ENCODE measurements at regions not wholly inside any gene's neighbourhood (a gene's known extent, or its start where the extent isn't known, plus 50 kb on each side); places are given as distances from the start of the nearest gene placed in this dataset.

DNA sequence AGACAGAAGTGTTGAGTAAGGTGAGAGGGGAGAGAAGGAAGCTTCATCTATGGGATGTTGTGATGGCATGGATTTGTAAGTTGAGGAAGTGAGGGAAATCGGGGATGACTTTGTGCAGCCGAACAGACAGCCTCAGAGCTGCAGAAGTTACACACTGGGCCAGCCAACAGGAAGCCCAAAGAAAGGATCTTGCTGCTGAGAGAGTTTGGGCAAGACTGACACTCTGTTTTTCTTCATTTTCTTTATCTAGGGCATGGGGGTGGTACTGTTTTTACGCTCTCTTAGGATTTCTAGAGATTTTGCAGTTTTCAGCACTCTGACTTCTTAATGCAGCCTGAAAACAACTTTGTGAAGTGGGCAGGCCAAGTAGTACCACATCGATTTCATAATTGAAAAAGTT lies 509.9 kb upstream of the TENM4 start:
- no peak overlapping the region for H3K27ac Mint-ChIP-seq
- no peaks in the 10 kb centered on the region for H3K4me1 ChIP-seq (ENCODE audit: insufficient read depth, low read length)
- peaks cover 5% of the 10 kb centered on the region for H3K9me3 Mint-ChIP-seq
- DNase-seq (no peak), ATAC-seq (ENCODE audit: poor library complexity) (no peak)
- no peak overlapping the region for H3K4me3 Mint-ChIP-seq
- H3K27me3 Mint-ChIP-seq: no peaks in the 10 kb centered on the region
- intact Hi-C loops (cut with DNase I, micrococcal nuclease): no loop called here
- no peaks in the 10 kb centered on the region for H3K4me1 Mint-ChIP-seq (ENCODE audit: low read depth)
- H3K36me3 ChIP-seq (ENCODE audit: insufficient read depth, low read length): no peaks in the 10 kb centered on the region
- H3K27ac ChIP-seq (ENCODE audit: low read depth in 1 of 2, low read length in 2 of 2): no peak overlapping the region
- no peaks in the 10 kb centered on the region for H3K36me3 Mint-ChIP-seq (ENCODE audit: low read depth)
- H3K4me3 ChIP-seq (ENCODE audit: low read length): no peak overlapping the region
- no peaks in the 10 kb centered on the region for H3K27me3 ChIP-seq (ENCODE audit: control insufficient read depth in 1 of 2, insufficient read depth in 2 of 2, low read length in 2 of 2)
- H3K9me3 ChIP-seq (ENCODE audit: control insufficient read depth in 1 of 2, insufficient read depth in 1 of 2, low read length in 2 of 2): no peaks in the 10 kb centered on the region
- TF ChIP-seq, protein P1, sequence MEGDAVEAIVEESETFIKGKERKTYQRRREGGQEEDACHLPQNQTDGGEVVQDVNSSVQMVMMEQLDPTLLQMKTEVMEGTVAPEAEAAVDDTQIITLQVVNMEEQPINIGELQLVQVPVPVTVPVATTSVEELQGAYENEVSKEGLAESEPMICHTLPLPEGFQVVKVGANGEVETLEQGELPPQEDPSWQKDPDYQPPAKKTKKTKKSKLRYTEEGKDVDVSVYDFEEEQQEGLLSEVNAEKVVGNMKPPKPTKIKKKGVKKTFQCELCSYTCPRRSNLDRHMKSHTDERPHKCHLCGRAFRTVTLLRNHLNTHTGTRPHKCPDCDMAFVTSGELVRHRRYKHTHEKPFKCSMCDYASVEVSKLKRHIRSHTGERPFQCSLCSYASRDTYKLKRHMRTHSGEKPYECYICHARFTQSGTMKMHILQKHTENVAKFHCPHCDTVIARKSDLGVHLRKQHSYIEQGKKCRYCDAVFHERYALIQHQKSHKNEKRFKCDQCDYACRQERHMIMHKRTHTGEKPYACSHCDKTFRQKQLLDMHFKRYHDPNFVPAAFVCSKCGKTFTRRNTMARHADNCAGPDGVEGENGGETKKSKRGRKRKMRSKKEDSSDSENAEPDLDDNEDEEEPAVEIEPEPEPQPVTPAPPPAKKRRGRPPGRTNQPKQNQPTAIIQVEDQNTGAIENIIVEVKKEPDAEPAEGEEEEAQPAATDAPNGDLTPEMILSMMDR (IDR thresholded peaks at IDR 0.05): no peak
- ChIA-PET POLR2A (no interaction called here), CTCF (no interaction called here)

DNA sequence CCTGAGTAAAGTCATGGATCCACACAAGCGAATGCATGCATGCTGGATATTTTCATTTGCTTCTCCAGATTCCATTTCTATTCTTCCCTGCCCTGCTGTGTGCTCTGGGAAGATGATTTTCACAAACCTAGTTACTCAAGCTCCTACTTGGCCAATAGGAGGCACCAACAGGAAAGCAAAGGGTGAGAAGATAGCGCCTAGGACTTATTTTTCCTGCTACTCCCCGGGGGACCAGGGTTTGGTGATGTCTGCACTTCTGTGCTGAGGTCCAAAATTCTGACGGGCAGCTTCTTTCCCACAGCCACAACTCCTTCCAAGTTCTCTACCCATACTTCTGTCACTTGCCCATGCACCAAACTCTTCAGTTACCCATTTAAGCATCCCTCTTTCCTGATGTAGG lies 509.3 kb upstream of the TENM4 start:
- Mint-ChIP-seq H3K4me1 (ENCODE audit: low read depth) (no peaks in the 10 kb centered on the region), H3K27me3 (no peaks in the 10 kb centered on the region), H3K4me3 (no peak overlapping the region), H3K9me3 (peaks cover 5% of the 10 kb centered on the region), H3K36me3 (ENCODE audit: low read depth) (no peaks in the 10 kb centered on the region), H3K27ac (no peak overlapping the region)
- H3K4me1 ChIP-seq (ENCODE audit: insufficient read depth, low read length): no peaks in the 10 kb centered on the region
- POLR2A ChIA-PET: no interaction called here
- no peaks in the 10 kb centered on the region for H3K27me3 ChIP-seq (ENCODE audit: control insufficient read depth in 1 of 2, insufficient read depth in 2 of 2, low read length in 2 of 2)
- no peak overlapping the region for H3K4me3 ChIP-seq (ENCODE audit: low read length)
- intact Hi-C loops (cut with DNase I, micrococcal nuclease): no loop called here
- CTCF ChIA-PET: no interaction called here
- H3K9me3 ChIP-seq (ENCODE audit: control insufficient read depth in 1 of 2, insufficient read depth in 1 of 2, low read length in 2 of 2): no peaks in the 10 kb centered on the region
- TF ChIP-seq, protein P1 (IDR thresholded peaks at IDR 0.05): no peak
- H3K27ac ChIP-seq (ENCODE audit: low read depth in 1 of 2, low read length in 2 of 2): no peak overlapping the region
- no peaks in the 10 kb centered on the region for H3K36me3 ChIP-seq (ENCODE audit: insufficient read depth, low read length)
- ATAC-seq (ENCODE audit: poor library complexity) (no peak), DNase-seq (no peak)

DNA sequence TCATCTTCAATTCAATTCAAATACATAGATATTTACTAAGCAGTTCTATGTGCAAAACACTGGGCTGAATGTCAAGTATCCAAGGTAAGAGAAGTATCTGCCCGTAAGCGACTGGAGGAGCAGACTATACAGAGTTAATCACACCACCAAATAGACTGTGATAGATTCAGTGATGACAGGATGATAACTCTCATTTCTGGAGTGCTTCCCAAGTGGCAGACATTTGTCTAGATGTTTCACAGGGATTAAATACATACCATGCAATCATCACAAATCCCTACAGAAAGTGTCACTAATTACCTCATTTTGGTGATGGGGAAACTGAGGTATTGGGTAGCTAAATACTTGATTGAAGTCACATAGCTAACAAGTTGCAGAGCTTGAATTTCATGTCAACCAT lies 508.7 kb upstream of the TENM4 start:
- TF ChIP-seq, protein P1 (IDR thresholded peaks at IDR 0.05): no peak
- Mint-ChIP-seq H3K27me3 (no peaks in the 10 kb centered on the region), H3K27ac (no peak overlapping the region), H3K4me1 (ENCODE audit: low read depth) (no peaks in the 10 kb centered on the region), H3K36me3 (ENCODE audit: low read depth) (no peaks in the 10 kb centered on the region), H3K9me3 (peaks cover 3% of the 10 kb centered on the region), H3K4me3 (no peak overlapping the region)
- no peak overlapping the region for H3K4me3 ChIP-seq (ENCODE audit: low read length)
- no peak for ATAC-seq (ENCODE audit: poor library complexity)
- ChIA-PET CTCF (no interaction called here), POLR2A (no interaction called here)
- no peaks in the 10 kb centered on the region for H3K4me1 ChIP-seq (ENCODE audit: insufficient read depth, low read length)
- H3K27ac ChIP-seq (ENCODE audit: low read depth in 1 of 2, low read length in 2 of 2): no peak overlapping the region
- no peaks in the 10 kb centered on the region for H3K9me3 ChIP-seq (ENCODE audit: control insufficient read depth in 1 of 2, insufficient read depth in 1 of 2, low read length in 2 of 2)
- H3K27me3 ChIP-seq (ENCODE audit: control insufficient read depth in 1 of 2, insufficient read depth in 2 of 2, low read length in 2 of 2): no peaks in the 10 kb centered on the region
- H3K36me3 ChIP-seq (ENCODE audit: insufficient read depth, low read length): no peaks in the 10 kb centered on the region
- DNase-seq: no peak
- intact Hi-C loops (cut with DNase I, micrococcal nuclease): no loop called here

Measured in CD4-positive, alpha-beta T cell (primary cell).